Right renal cortex interstitium (tissue), 3 donors: ENCODE measurements at regions not wholly inside any gene's neighbourhood (a gene's known extent, or its start where the extent isn't known, plus 50 kb on each side); places are given as distances from the start of the nearest gene placed in this dataset.

Source experiments
- DNase-seq, 3 donors: peaks; one replicate each; pipeline ENCODE4 v3.0.0-alpha.2; 2013; ENCODE audit warnings: low read depth in 3 of 3, low spot score in 2 of 3

GRCh38 chr10:29238523-29239135 is 50.2 kb upstream of the LYZL1 start:
- no peak for DNase-seq
